Panc1 (cell line): ENCODE measurements at regions not wholly inside any gene's neighbourhood (a gene's known extent, or its start where the extent isn't known, plus 50 kb on each side); places are given as distances from the start of the nearest gene placed in this dataset.

Source experiments
- TCF7L2 ChIP-seq: IDR thresholded peaks from 2 replicates; pipeline ENCODE4 v1.6.1; 2011; ENCODE audit warnings: mild to moderate bottlenecking, low read depth, low read length, inconsistent platforms
- TF ChIP-seq, protein P1 (sequence below): fragments of 450-650 bp; IDR thresholded peaks from 2 replicates; pipeline ENCODE4 v1.5.1; 2017; ENCODE audit warnings: mild to moderate bottlenecking

DNA sequence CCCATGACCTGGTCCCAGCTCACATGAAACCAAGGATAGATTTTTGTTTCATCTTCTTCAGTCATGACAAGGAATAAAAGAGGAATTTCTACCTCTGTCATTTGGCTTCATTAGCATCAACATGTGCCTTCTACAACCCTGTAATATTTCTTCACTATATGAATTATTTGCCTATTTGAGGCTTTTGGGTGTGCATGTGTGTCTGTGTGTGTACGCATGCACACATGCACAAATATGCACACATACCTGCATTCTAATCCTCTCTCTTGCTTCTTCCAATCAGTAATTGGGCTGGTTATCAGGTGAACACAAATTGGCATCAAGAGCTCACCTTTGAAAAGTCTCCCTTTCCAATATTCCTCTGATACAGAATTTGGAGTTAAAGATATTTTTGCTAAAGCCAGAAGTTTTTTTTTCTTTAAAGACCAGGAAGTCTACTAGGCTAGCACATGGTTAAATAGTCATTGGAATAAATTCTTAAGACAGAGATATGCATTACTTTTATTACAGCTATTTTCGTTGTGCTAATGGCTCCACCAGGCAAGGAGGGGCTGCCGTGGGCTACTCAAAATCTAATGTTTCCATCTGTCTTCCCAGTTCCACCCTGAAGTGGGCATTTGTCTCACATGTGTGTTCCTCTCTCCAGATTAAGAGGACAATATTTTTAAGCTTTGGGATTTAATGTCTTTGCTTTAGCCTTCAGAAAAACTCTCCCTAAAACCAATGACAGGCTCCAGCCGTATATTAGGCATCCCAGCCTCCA is 547.2 kb upstream of the CDH5 start:
- TF ChIP-seq, protein P1, sequence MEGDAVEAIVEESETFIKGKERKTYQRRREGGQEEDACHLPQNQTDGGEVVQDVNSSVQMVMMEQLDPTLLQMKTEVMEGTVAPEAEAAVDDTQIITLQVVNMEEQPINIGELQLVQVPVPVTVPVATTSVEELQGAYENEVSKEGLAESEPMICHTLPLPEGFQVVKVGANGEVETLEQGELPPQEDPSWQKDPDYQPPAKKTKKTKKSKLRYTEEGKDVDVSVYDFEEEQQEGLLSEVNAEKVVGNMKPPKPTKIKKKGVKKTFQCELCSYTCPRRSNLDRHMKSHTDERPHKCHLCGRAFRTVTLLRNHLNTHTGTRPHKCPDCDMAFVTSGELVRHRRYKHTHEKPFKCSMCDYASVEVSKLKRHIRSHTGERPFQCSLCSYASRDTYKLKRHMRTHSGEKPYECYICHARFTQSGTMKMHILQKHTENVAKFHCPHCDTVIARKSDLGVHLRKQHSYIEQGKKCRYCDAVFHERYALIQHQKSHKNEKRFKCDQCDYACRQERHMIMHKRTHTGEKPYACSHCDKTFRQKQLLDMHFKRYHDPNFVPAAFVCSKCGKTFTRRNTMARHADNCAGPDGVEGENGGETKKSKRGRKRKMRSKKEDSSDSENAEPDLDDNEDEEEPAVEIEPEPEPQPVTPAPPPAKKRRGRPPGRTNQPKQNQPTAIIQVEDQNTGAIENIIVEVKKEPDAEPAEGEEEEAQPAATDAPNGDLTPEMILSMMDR = no peak
- no peak for TF ChIP-seq TCF7L2
